A549 (cell line): ENCODE measurements at regions not wholly inside any gene's neighbourhood (a gene's known extent, or its start where the extent isn't known, plus 50 kb on each side); places are given as distances from the start of the nearest gene placed in this dataset.

Experiments used
- CTCF ChIP-seq: fragments of >200 bp; sonication (Bioruptor Twin); formaldehyde crosslinking; IDR thresholded peaks from 3 replicates; pipeline ENCODE4 v1.5.1; 2016
- EP300 ChIP-seq, 2 experiments: fragments of >200 bp; sonication (Bioruptor Twin); formaldehyde crosslinking; IDR thresholded peaks; 2 replicates in 1 of 2; 3 replicates in 1 of 2; pipeline ENCODE4 v1.6.1; 2016 to 2017
- JUN ChIP-seq, 2 experiments: fragments of >200 bp; sonication (Bioruptor Twin); formaldehyde crosslinking; IDR thresholded peaks; 2 replicates in 1 of 2; 3 replicates in 1 of 2; pipeline ENCODE4 v1.6.1; 2016 to 2017
- JUNB ChIP-seq: fragments of >200 bp; sonication (Bioruptor Twin); formaldehyde crosslinking; IDR thresholded peaks from 2 replicates; pipeline ENCODE4 v1.6.1; 2016
- POLR2A ChIP-seq: IDR thresholded peaks from 2 replicates; pipeline ENCODE4 v1.6.1; 2012; ENCODE audit warnings: mild to moderate bottlenecking, low read length
- SMC3 ChIP-seq: fragments of >200 bp; sonication (Bioruptor Twin); formaldehyde crosslinking; IDR thresholded peaks from 3 replicates; pipeline ENCODE4 v1.6.1; 2018; ENCODE audit warnings: inconsistent platforms

- TF ChIP-seq POLR2A: no peak
- TF ChIP-seq CTCF: no peak
- no peak for TF ChIP-seq EP300 (IDR thresholded peaks at IDR 0.05)
- TF ChIP-seq SMC3: no peak
- TF ChIP-seq JUN (IDR thresholded peaks at IDR 0.05): no peak
- TF ChIP-seq JUNB: no peak
Observed at GRCh38 chr2:66688951-66689350, 254.0 kb downstream of the MEIS1 start.
